IMR-90 (cell line): ENCODE measurements at regions not wholly inside any gene's neighbourhood (a gene's known extent, or its start where the extent isn't known, plus 50 kb on each side); places are given as distances from the start of the nearest gene placed in this dataset.

Source experiments
- ATAC-seq: fragments of 200-7000 bp; cut with Tn5 transposase; 2 replicates; pipeline ENCODE4 v1.9.1; 2020; ENCODE audit warnings: low read depth, mild to moderate bottlenecking, moderate library complexity
- BruUV-seq: library from RNA; stranded (reverse); fragments of 400-500 nt; replicated peaks from 2 replicates; lab custom pipeline; 2021; lab: Mats Ljungman, UMichigan
- CTCF ChIA-PET: fragments of 300-600 bp; formaldehyde crosslinking; extraction: SDS; loops from one replicate; lab custom pipeline; 2021; ENCODE audit warnings: antibody characterized with exemption; lab: Yijun Ruan, JAX
- POLR2A ChIA-PET: fragments of 300-600 bp; sonication (Branson Sonifier 250); formaldehyde crosslinking; loops from one replicate; lab custom pipeline; 2022; ENCODE audit warnings: antibody characterized with exemption; ENCODE audit not compliant: unreplicated experiment; lab: Charles Lee
- DNase-seq: peaks from one replicate; pipeline ENCODE4 v3.0.0; 2013
- H2AFZ ChIP-seq: replicated peaks from 2 replicates; pipeline ENCODE3; 2013; ENCODE audit warnings: low read length, mild to moderate bottlenecking; ENCODE audit not compliant: poor library complexity
- H2AK5ac ChIP-seq: 2 replicates; pipeline ENCODE4 v1.6.1; 2013; ENCODE audit warnings: low read depth, low read length, inconsistent platforms
- H2AK9ac ChIP-seq: replicated peaks from 2 replicates; pipeline ENCODE3; 2013; ENCODE audit warnings: mild to moderate bottlenecking, low read depth, low read length, moderate library complexity; ENCODE audit not compliant: poor library complexity
- H2BK120ac ChIP-seq: 2 replicates; pipeline ENCODE4 v1.6.1; 2013; ENCODE audit warnings: low read depth, low read length, inconsistent platforms
- H2BK15ac ChIP-seq: 3 replicates; pipeline ENCODE4 v1.6.1; 2013; ENCODE audit warnings: low read depth, low read length, inconsistent platforms
- H2BK20ac ChIP-seq: 2 replicates; pipeline ENCODE4 v1.6.1; 2013; ENCODE audit warnings: low read depth, mild to moderate bottlenecking, inconsistent platforms, low read length, moderate library complexity
- H2BK5ac ChIP-seq: 2 replicates; pipeline ENCODE4 v1.6.1; 2013; ENCODE audit warnings: mild to moderate bottlenecking, low read depth, low read length, inconsistent platforms; ENCODE audit not compliant: poor library complexity, severe bottlenecking
- H3K14ac ChIP-seq: replicated peaks from 2 replicates; pipeline ENCODE4 v1.6.1; 2013; ENCODE audit warnings: low read depth, low read length, inconsistent platforms
- H3K18ac ChIP-seq: 2 replicates; pipeline ENCODE4 v1.6.1; 2013; ENCODE audit warnings: low read depth, low read length, control low read depth
- H3K23ac ChIP-seq: 2 replicates; pipeline ENCODE4 v1.6.1; 2013; ENCODE audit warnings: low read depth, low read length, inconsistent platforms
- H3K27ac ChIP-seq: 2 replicates; pipeline ENCODE4 v1.5.1; 2013; ENCODE audit warnings: mild to moderate bottlenecking, control low read depth, low read length; ENCODE audit not compliant: insufficient read depth
- H3K27me3 ChIP-seq: 2 replicates; pipeline ENCODE4 v1.6.1; 2013; ENCODE audit warnings: low read length; ENCODE audit not compliant: control insufficient read depth, insufficient read depth
- H3K36me3 ChIP-seq: 2 replicates; pipeline ENCODE4 v1.6.1; 2013; ENCODE audit warnings: low read length, mixed read lengths; ENCODE audit not compliant: control insufficient read depth, insufficient read depth
- H3K4ac ChIP-seq: 2 replicates; pipeline ENCODE4 v1.6.1; 2013; ENCODE audit warnings: low read depth, low read length, inconsistent platforms
- H3K4me1 ChIP-seq: 2 replicates; pipeline ENCODE4 v1.6.1; 2013; ENCODE audit warnings: low read length, mixed read lengths; ENCODE audit not compliant: control insufficient read depth, insufficient read depth
- H3K4me2 ChIP-seq: 2 replicates; pipeline ENCODE4 v1.6.1; 2013; ENCODE audit warnings: low read depth, mild to moderate bottlenecking, control low read depth, low read length, moderate library complexity
- H3K4me3 ChIP-seq: 2 replicates; pipeline ENCODE4 v1.5.1; 2013; ENCODE audit warnings: low read depth, mild to moderate bottlenecking, control low read depth, low read length, moderate library complexity; ENCODE audit not compliant: insufficient read depth
- H3K56ac ChIP-seq: 2 replicates; pipeline ENCODE4 v1.6.1; 2013; ENCODE audit warnings: low read length, inconsistent platforms; ENCODE audit not compliant: insufficient read depth; ENCODE audit errors: extremely low read depth
- H3K79me1 ChIP-seq, 2 experiments: 2 replicates each; pipeline ENCODE4 v1.6.1; 2013; ENCODE audit warnings: low read length in 2 of 2, inconsistent platforms in 1 of 2, low read depth in 1 of 2
- H3K9ac ChIP-seq: 2 replicates; pipeline ENCODE4 v1.6.1; 2013; ENCODE audit warnings: low read depth, low read length, control low read depth
- H3K9me1 ChIP-seq: 2 replicates; pipeline ENCODE4 v1.6.1; 2013; ENCODE audit warnings: low read length, inconsistent platforms; ENCODE audit not compliant: insufficient read depth
- H3K9me3 ChIP-seq: 2 replicates; pipeline ENCODE4 v1.6.1; 2013; ENCODE audit warnings: low read length; ENCODE audit not compliant: control insufficient read depth, insufficient read depth
- H4K20me1 ChIP-seq: 2 replicates; pipeline ENCODE4 v1.6.1; 2013; ENCODE audit warnings: low read length, inconsistent platforms; ENCODE audit not compliant: insufficient read depth
- H4K5ac ChIP-seq: 2 replicates; pipeline ENCODE4 v1.6.1; 2013; ENCODE audit warnings: mild to moderate bottlenecking, low read depth, low read length, control low read depth
- H4K8ac ChIP-seq, 2 experiments: 2 replicates each; pipeline ENCODE4 v1.6.1; 2013; ENCODE audit warnings: low read depth in 2 of 2, low read length in 2 of 2, control low read depth in 1 of 2, inconsistent platforms in 1 of 2
- H4K91ac ChIP-seq: 2 replicates; pipeline ENCODE4 v1.6.1; 2013; ENCODE audit warnings: low read depth, low read length, inconsistent platforms; ENCODE audit not compliant: insufficient read depth
- BHLHE40 ChIP-seq: fragments of 150-350 bp; IDR thresholded peaks from 2 replicates; pipeline ENCODE4 v1.6.1; 2016; ENCODE audit warnings: mild to moderate bottlenecking, low read depth, low read length
- CEBPB ChIP-seq: IDR thresholded peaks from 2 replicates; pipeline ENCODE4 v1.6.1; 2012; ENCODE audit warnings: low read depth, low read length, improper control_type of control experiment
- CHD1 ChIP-seq: IDR thresholded peaks from 2 replicates; pipeline ENCODE4 v1.6.1; 2012; ENCODE audit warnings: low read depth, low read length, improper control_type of control experiment
- ELK1 ChIP-seq: fragments of 150-350 bp; IDR thresholded peaks from 2 replicates; pipeline ENCODE4 v1.6.1; 2016; ENCODE audit warnings: low read depth, mild to moderate bottlenecking, low read length, moderate library complexity, borderline replicate concordance
- FOS ChIP-seq: fragments of 150-350 bp; IDR thresholded peaks from 2 replicates; pipeline ENCODE4 v1.6.1; 2016; ENCODE audit warnings: low read depth, low read length
- MAFK ChIP-seq: IDR thresholded peaks from 2 replicates; pipeline ENCODE4 v1.6.1; 2012; ENCODE audit warnings: low read depth, low read length, improper control_type of control experiment
- MAZ ChIP-seq: IDR thresholded peaks from 2 replicates; pipeline ENCODE4 v1.6.1; 2012; ENCODE audit warnings: low read depth, mild to moderate bottlenecking, low read length, improper control_type of control experiment, moderate library complexity, borderline replicate concordance
- MXI1 ChIP-seq: IDR thresholded peaks from 2 replicates; pipeline ENCODE4 v1.6.1; 2012; ENCODE audit warnings: low read depth, mild to moderate bottlenecking, low read length, moderate library complexity, borderline replicate concordance
- NFE2L2 ChIP-seq: fragments of 150-350 bp; IDR thresholded peaks from 2 replicates; pipeline ENCODE4 v1.6.1; 2016; ENCODE audit warnings: low read depth, mild to moderate bottlenecking, low read length
- POLR2A ChIP-seq: IDR thresholded peaks from 2 replicates; pipeline ENCODE4 v1.6.1; 2012; ENCODE audit warnings: mild to moderate bottlenecking, low read depth, low read length
- RAD21 ChIP-seq: IDR thresholded peaks from 2 replicates; pipeline ENCODE4 v1.6.1; 2012; ENCODE audit warnings: low read length, improper control_type of control experiment
- RCOR1 ChIP-seq: IDR thresholded peaks from 2 replicates; pipeline ENCODE4 v1.6.1; 2012; ENCODE audit warnings: mild to moderate bottlenecking, low read length, improper control_type of control experiment; ENCODE audit not compliant: insufficient replicate concordance
- RFX5 ChIP-seq: IDR thresholded peaks from 2 replicates; pipeline ENCODE4 v1.8.0; 2012; ENCODE audit warnings: low read depth, mild to moderate bottlenecking, low read length, moderate library complexity
- SMC3 ChIP-seq: fragments of 150-350 bp; IDR thresholded peaks from 2 replicates; pipeline ENCODE4 v1.6.1; 2016; ENCODE audit warnings: low read depth, mild to moderate bottlenecking, antibody characterized with exemption, low read length, moderate library complexity
- USF2 ChIP-seq: fragments of 150-350 bp; IDR thresholded peaks from 2 replicates; pipeline ENCODE4 v1.6.1; 2017; ENCODE audit warnings: mild to moderate bottlenecking, antibody characterized with exemption, low read length, low read depth
- WGBS, 2 experiments: methylation state at CpG; one replicate each; pipeline versions ENCODE4 v1.1.5 to v1.1.7; 2013; ENCODE audit warnings: missing lambda C conversion rate in 2 of 2; ENCODE audit not compliant: insufficient read length in 1 of 2; ENCODE audit errors: extremely low coverage in 2 of 2; 5-methylcytosine and 5-hydroxymethylcytosine counted together
- dilution Hi-C: fragments of 300-500 bp; cut with HindIII; formaldehyde crosslinking; loops from one replicate; pipeline ENCODE4 v1.14.3; 2018; ENCODE audit warnings: low sequenced_read_pairs; ENCODE audit not compliant: unreplicated experiment
- in situ Hi-C: fragments of 300-500 bp; cut with MboI; formaldehyde crosslinking; loops from 3 replicates; pipeline ENCODE4 v1.14.3; 2019; ENCODE audit warnings: low sequenced_read_pairs, inconsistent platforms, mixed read lengths
- intact Hi-C: fragments of 100-400 bp; cut with micrococcal nuclease; formaldehyde crosslinking; loops from 2 replicates; pipeline ENCODE4 v1.10.0; 2022
- TF ChIP-seq, protein P1 (sequence below): conservative IDR thresholded peaks from 2 replicates; pipeline ENCODE4 v1.5.1; 2012; ENCODE audit warnings: mild to moderate bottlenecking, low read depth, low read length, improper control_type of control experiment

GRCh38 chr2:8505311-8505920 is 176.4 kb upstream of the ID2 start:
- peaks cover 4% of the 10 kb centered on the region; the same call in 1 of the 2 replicates for H3K9me3 ChIP-seq
- no peak overlapping the region for H2AK9ac ChIP-seq
- no peak overlapping the region for H4K8ac ChIP-seq
- no peaks in the 10 kb centered on the region for H4K20me1 ChIP-seq
- H2AK5ac ChIP-seq: no peak overlapping the region
- no peak overlapping the region for H3K27ac ChIP-seq
- no peak overlapping the region for H4K91ac ChIP-seq
- H2BK15ac ChIP-seq: no peak overlapping the region
- no peak for DNase-seq
- no peak for ATAC-seq
- no peak overlapping the region for H2BK5ac ChIP-seq
- in situ Hi-C loops (no loop called here), intact Hi-C loops (no loop called here), dilution Hi-C loops (no loop called here)
- no TSS peak for BruUV-seq
- H2BK120ac ChIP-seq: no peak overlapping the region
- no peaks in the 10 kb centered on the region for H3K36me3 ChIP-seq
- no peak overlapping the region for H3K56ac ChIP-seq
- H2BK20ac ChIP-seq: no peak overlapping the region
- H4K5ac ChIP-seq: no peak overlapping the region; the same call in 1 of the 2 replicates
- no peak overlapping the region for H3K18ac ChIP-seq
- H3K4me2 ChIP-seq: no peak overlapping the region
- TF ChIP-seq ELK1 (no peak), CEBPB (no peak), SMC3 (no peak), BHLHE40 (no peak), NFE2L2 (no peak), CHD1 (no peak), RFX5 (no peak), USF2 (no peak), POLR2A (no peak), MAFK (no peak), MAZ (no peak), FOS (no peak), MXI1 (no peak), RCOR1 (no peak), RAD21 (no peak)
- TF ChIP-seq, protein P1, sequence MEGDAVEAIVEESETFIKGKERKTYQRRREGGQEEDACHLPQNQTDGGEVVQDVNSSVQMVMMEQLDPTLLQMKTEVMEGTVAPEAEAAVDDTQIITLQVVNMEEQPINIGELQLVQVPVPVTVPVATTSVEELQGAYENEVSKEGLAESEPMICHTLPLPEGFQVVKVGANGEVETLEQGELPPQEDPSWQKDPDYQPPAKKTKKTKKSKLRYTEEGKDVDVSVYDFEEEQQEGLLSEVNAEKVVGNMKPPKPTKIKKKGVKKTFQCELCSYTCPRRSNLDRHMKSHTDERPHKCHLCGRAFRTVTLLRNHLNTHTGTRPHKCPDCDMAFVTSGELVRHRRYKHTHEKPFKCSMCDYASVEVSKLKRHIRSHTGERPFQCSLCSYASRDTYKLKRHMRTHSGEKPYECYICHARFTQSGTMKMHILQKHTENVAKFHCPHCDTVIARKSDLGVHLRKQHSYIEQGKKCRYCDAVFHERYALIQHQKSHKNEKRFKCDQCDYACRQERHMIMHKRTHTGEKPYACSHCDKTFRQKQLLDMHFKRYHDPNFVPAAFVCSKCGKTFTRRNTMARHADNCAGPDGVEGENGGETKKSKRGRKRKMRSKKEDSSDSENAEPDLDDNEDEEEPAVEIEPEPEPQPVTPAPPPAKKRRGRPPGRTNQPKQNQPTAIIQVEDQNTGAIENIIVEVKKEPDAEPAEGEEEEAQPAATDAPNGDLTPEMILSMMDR: no peak
- no peak overlapping the region for H3K4ac ChIP-seq
- no peak overlapping the region for H3K14ac ChIP-seq
- peaks cover 7% of the 10 kb centered on the region for H3K27me3 ChIP-seq
- no CpG with 5 or more reads among the region's 10 CpGs for WGBS, 2 experiments
- CTCF ChIA-PET: no interaction called here
- no peaks in the 10 kb centered on the region for H3K79me1 ChIP-seq
- no peaks in the 10 kb centered on the region for H3K4me1 ChIP-seq
- H3K23ac ChIP-seq: no peak overlapping the region
- H3K4me3 ChIP-seq: no peak overlapping the region
- no peak overlapping the region for H3K9ac ChIP-seq
- no peak overlapping the region for H2AFZ ChIP-seq
- POLR2A ChIA-PET: no interaction called here
- H3K9me1 ChIP-seq: no peaks in the 10 kb centered on the region
